H1 (cell line): ENCODE measurements at regions not wholly inside any gene's neighbourhood (a gene's known extent, or its start where the extent isn't known, plus 50 kb on each side); places are given as distances from the start of the nearest gene placed in this dataset.

ENCODE experiments used
- ASH2L ChIP-seq: fragments of 200-600, 300-600 bp; sonication (generic); IDR thresholded peaks from one replicate; pipeline ENCODE4 v1.7.1; 2017; ENCODE audit warnings: low read length
- ATF3 ChIP-seq: IDR thresholded peaks from 2 replicates; pipeline ENCODE4 v1.6.1; 2011; ENCODE audit warnings: low read depth, mild to moderate bottlenecking, low read length; ENCODE audit not compliant: insufficient read depth
- CEBPB ChIP-seq: IDR thresholded peaks from 2 replicates; pipeline ENCODE4 v1.6.1; 2012; ENCODE audit warnings: low read depth, low read length
- CTCF ChIP-seq, 3 experiments: IDR thresholded peaks; 1 replicate in 2 of 3; 2 replicates in 1 of 3; pipeline versions ENCODE4 v1.5.1 to v1.6.1; 2011; ENCODE audit warnings: low read length in 3 of 3, mild to moderate bottlenecking in 3 of 3, inconsistent platforms in 2 of 3, low read depth in 1 of 3, moderate library complexity in 1 of 3; ENCODE audit not compliant: insufficient read depth in 1 of 3; ENCODE audit errors: control extremely low read depth in 1 of 3
- EP300 ChIP-seq, 2 experiments: IDR thresholded peaks; 1 replicate in 1 of 2; 2 replicates in 1 of 2; pipeline ENCODE4 v1.6.1; 2011 to 2012; ENCODE audit warnings: low read depth in 2 of 2, low read length in 2 of 2, mild to moderate bottlenecking in 2 of 2, borderline replicate concordance in 1 of 2, inconsistent platforms in 1 of 2, moderate library complexity in 1 of 2
- EZH2 ChIP-seq: fragments of 200-600 bp; sonication (generic); IDR thresholded peaks from 2 replicates; pipeline ENCODE4 v1.7.1; 2012; ENCODE audit warnings: low read depth, mild to moderate bottlenecking, moderate library complexity, low read length, inconsistent platforms; ENCODE audit not compliant: severe bottlenecking
- POLR2A ChIP-seq, 2 experiments: IDR thresholded peaks; 1 replicate in 1 of 2; 2 replicates in 1 of 2; pipeline ENCODE4 v1.6.1; 2011; ENCODE audit warnings: low read depth in 2 of 2, low read length in 2 of 2, mild to moderate bottlenecking in 2 of 2; ENCODE audit errors: control extremely low read depth in 1 of 2
- RAD21 ChIP-seq, 2 experiments: IDR thresholded peaks in 1 of 2; conservative IDR thresholded peaks in 1 of 2; 2 replicates each; pipeline ENCODE4 v1.6.1; 2011; ENCODE audit warnings: low read depth in 2 of 2, low read length in 2 of 2, improper control_type of control experiment in 1 of 2, inconsistent platforms in 1 of 2, mild to moderate bottlenecking in 1 of 2, moderate library complexity in 1 of 2
- RXRA ChIP-seq: IDR thresholded peaks from 2 replicates; pipeline ENCODE4 v1.6.1; 2011; ENCODE audit warnings: low read depth, mild to moderate bottlenecking, low read length, moderate library complexity; ENCODE audit not compliant: insufficient read depth
- TCF12 ChIP-seq: IDR thresholded peaks from 2 replicates; pipeline ENCODE4 v1.6.1; 2011; ENCODE audit warnings: low read depth, mild to moderate bottlenecking, low read length
- USF2 ChIP-seq: IDR thresholded peaks from 2 replicates; pipeline ENCODE4 v1.6.1; 2011; ENCODE audit warnings: low read length, improper control_type of control experiment

GRCh38 chr6:56744528-56744927 is 101.8 kb upstream of the DST start:
- TF ChIP-seq POLR2A (IDR thresholded peaks at IDR 0.05; ENCODE audit: control extremely low read depth in 1 of 2, low read depth in 2 of 2, low read length in 2 of 2) (no peak), TCF12 (no peak), CEBPB (no peak), ATF3 (no peak), EP300 (IDR thresholded peaks at IDR 0.05; ENCODE audit: borderline replicate concordance in 1 of 2, low read depth in 2 of 2, low read length in 2 of 2) (no peak), ASH2L (no peak), RXRA (no peak), EZH2 (no peak), CTCF (IDR thresholded peaks at IDR 0.05; ENCODE audit: control extremely low read depth in 1 of 3, insufficient read depth in 1 of 3, low read depth in 1 of 3, low read length in 3 of 3) (no peak), USF2 (no peak), RAD21 (IDR thresholded peaks at IDR 0.05 in 1 of 2, conservative IDR thresholded peaks at IDR 0.05 in 1 of 2; ENCODE audit: low read depth in 2 of 2, low read length in 2 of 2) (no peak)
